Psoas muscle (tissue), 7 donors: ENCODE measurements at regions not wholly inside any gene's neighbourhood (a gene's known extent, or its start where the extent isn't known, plus 50 kb on each side); places are given as distances from the start of the nearest gene placed in this dataset.

Source experiments
- ATAC-seq, 4 donors: fragments of 200-7000 bp; cut with Tn5 transposase; one replicate each; pipeline ENCODE4 v1.9.1; 2020; ENCODE audit warnings: moderate library complexity in 3 of 4, mild to moderate bottlenecking in 2 of 4
- DNase-seq, 2 donors: peaks; one replicate each; pipeline ENCODE4 v3.0.0-alpha.2; 2020
- H3K27ac ChIP-seq: fragments of 200-600 bp; one replicate; pipeline ENCODE4 v1.8.0; 2022
- H3K27me3 ChIP-seq, 3 donors: fragments of 200-600 bp in 1 of 3; one replicate each; pipeline versions ENCODE4 v1.6.1 to v1.8.0; 2013 to 2022; ENCODE audit warnings: low read length in 2 of 3, mild to moderate bottlenecking in 2 of 3, moderate library complexity in 1 of 3; ENCODE audit not compliant: insufficient read depth in 3 of 3
- H3K36me3 ChIP-seq, 2 donors: fragments of 200-600 bp in 1 of 2; one replicate each; pipeline versions ENCODE4 v1.6.1 to v1.8.0; 2013 to 2022; ENCODE audit warnings: low read depth in 1 of 2, mild to moderate bottlenecking in 1 of 2, moderate library complexity in 1 of 2; ENCODE audit not compliant: insufficient read depth in 1 of 2
- H3K4me1 ChIP-seq: fragments of 200-600 bp; one replicate; pipeline ENCODE4 v1.8.0; 2022
- H3K4me3 ChIP-seq: fragments of 200-600 bp; one replicate; pipeline ENCODE4 v1.8.0; 2022; ENCODE audit warnings: mild to moderate bottlenecking
- H3K9me3 ChIP-seq: fragments of 200-600 bp; one replicate; pipeline ENCODE4 v1.8.0; 2022
- WGBS, 3 donors: extraction: QIAGEN DNeasy Blood & Tissue Kit; methylation state at CpG; one replicate each; pipeline versions ENCODE4 v1.1.6 to v1.1.7; 2013; 5-methylcytosine and 5-hydroxymethylcytosine counted together
- intact Hi-C, 2 donors: fragments of 100-400 bp; cut with DNase I; formaldehyde crosslinking; loops; one replicate each; pipeline versions ENCODE4 v1.11.0 to v1.14.2; 2022
- TF ChIP-seq, protein P1 (sequence below): fragments of 200-600 bp; IDR thresholded peaks from one replicate; pipeline ENCODE4 v1.8.0; 2022; ENCODE audit warnings: antibody characterized with exemption
- donor health status: healthy with polysubstance abuse.
- donor health status: DM: no; HTN: no; CAD: no; lungs with moderate emphysema.
- donor health status: Bipolar disorder and iron deficiency.
- donor health status: healthy.
- donor health status: DM: yes; HTN: yes; CAD: no.
- donor health status: DM: no; HTN: no; CAD: no.
- donor health status: DM: yes; HTN: yes; CAD: no.

DNA sequence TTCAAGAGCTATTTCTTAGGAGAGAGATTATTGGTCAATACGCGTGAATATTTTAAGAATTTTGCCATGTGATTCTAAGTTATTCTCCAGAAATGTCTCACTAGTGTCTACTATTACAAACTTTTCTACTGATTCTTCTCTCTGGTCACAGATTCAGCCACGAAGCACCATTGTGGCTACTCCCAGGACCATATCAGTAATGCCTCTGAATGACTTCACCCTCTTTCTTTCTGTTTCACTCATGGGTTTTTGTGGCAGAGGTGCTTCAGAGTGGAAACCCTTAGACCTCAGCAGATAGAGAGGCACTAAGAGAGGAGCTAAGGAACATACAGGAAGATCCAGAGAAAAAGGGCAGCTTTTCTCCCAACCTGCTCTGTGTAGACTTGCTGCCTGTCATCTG lies 211.3 kb downstream of the CBLN4 start:
- Histone ChIP-seq H3K9me3 (no peaks in the 10 kb centered on the region), H3K4me3 (no peak overlapping the region), H3K27ac (no peak overlapping the region), H3K27me3 (no peaks in the 10 kb centered on the region), H3K36me3 (no peaks in the 10 kb centered on the region), H3K4me1 (no peaks in the 10 kb centered on the region)
- no peak for DNase-seq
- WGBS, 3 donors = 77 to 84% (median 79%) methylated on average over 3 of the region's 3 CpGs
- TF ChIP-seq, protein P1, sequence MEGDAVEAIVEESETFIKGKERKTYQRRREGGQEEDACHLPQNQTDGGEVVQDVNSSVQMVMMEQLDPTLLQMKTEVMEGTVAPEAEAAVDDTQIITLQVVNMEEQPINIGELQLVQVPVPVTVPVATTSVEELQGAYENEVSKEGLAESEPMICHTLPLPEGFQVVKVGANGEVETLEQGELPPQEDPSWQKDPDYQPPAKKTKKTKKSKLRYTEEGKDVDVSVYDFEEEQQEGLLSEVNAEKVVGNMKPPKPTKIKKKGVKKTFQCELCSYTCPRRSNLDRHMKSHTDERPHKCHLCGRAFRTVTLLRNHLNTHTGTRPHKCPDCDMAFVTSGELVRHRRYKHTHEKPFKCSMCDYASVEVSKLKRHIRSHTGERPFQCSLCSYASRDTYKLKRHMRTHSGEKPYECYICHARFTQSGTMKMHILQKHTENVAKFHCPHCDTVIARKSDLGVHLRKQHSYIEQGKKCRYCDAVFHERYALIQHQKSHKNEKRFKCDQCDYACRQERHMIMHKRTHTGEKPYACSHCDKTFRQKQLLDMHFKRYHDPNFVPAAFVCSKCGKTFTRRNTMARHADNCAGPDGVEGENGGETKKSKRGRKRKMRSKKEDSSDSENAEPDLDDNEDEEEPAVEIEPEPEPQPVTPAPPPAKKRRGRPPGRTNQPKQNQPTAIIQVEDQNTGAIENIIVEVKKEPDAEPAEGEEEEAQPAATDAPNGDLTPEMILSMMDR = no peak
- intact Hi-C loops = no loop called here
- ATAC-seq = no peak

DNA sequence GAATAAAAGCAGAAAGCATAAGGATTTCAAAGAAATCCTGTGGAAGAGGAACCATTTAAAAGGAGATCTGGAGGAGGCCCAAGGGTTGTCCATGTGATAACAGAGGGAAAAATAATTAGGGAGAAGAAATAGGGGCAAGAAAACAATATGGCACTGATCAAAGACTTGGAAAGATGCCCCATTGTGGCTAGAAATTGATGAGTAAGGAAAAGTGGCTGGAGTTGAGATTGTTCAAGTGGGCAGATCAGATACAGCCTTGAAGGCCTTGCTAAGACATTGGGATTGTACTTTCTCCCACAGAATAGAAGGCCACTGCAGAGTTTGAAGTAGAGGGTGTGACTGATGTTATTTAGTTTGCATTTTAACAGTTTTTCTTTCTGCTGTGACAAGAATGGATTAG lies 213.3 kb downstream of the CBLN4 start:
- TF ChIP-seq, protein P1 = no peak
- Histone ChIP-seq H3K4me1 (no peaks in the 10 kb centered on the region), H3K27ac (no peak overlapping the region), H3K9me3 (no peaks in the 10 kb centered on the region), H3K27me3 (no peaks in the 10 kb centered on the region), H3K4me3 (no peak overlapping the region), H3K36me3 (no peaks in the 10 kb centered on the region)
- intact Hi-C loops = no loop called here
- ATAC-seq = no peak
- no peak for DNase-seq

DNA sequence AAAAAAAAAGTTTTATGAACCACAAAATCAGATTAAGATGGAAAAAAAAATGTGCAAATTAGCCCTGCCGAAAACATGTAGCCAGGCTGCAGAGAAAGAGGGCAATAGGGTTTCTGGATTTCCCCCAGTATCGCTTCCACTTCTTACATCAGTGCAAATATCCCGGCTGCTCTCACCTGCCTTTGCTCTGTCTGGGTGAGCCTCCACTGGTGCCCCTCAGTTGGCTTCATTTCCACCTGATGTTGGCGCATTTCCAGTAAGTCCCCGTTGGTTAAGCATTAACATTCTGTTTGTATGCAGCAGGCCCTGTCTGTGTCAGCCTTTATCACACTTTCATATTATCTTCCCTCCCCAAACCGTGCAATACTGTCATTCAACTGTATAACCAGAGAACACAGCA lies 215.1 kb downstream of the CBLN4 start:
- H3K27me3 ChIP-seq = no peaks in the 10 kb centered on the region
- H3K4me1 ChIP-seq = no peaks in the 10 kb centered on the region
- no peak overlapping the region for H3K4me3 ChIP-seq
- ATAC-seq (no peak), DNase-seq (no peak)
- no peak overlapping the region for H3K27ac ChIP-seq
- no peaks in the 10 kb centered on the region for H3K36me3 ChIP-seq
- TF ChIP-seq, protein P1 = no peak
- 50 to 62% (median 52%) methylated on average over 6 of the region's 6 CpGs for WGBS, 3 donors
- peaks cover 3% of the 10 kb centered on the region for H3K9me3 ChIP-seq
- intact Hi-C loops = no loop called here

DNA sequence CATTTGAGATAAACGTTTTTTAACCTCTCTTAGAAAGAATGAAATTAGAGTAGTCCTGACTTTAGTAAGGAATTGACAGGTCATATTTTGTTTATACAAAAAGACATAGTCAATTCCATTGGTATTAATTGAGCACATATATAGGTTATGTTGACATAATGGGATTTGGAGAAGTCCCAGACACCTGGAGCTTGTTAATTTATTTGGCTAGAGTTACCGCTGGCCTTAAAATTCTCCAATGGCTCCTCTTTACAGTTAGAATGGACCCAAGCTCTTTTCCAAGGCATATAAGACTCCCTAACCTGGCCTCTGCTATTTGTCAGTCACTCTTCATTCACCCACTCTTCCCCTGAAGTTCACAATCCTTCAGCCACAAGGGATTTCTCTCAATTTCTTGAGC lies 221.3 kb downstream of the CBLN4 start:
- no peak overlapping the region for H3K4me3 ChIP-seq
- 37 to 50% (median 44%) methylated on average over 2 of the region's 2 CpGs for WGBS, 3 donors
- intact Hi-C loops = no loop called here
- H3K27ac ChIP-seq = no peak overlapping the region
- H3K27me3 ChIP-seq = no peaks in the 10 kb centered on the region
- peaks cover 3% of the 10 kb centered on the region for H3K9me3 ChIP-seq
- H3K36me3 ChIP-seq = no peaks in the 10 kb centered on the region
- no peak for DNase-seq
- ATAC-seq = no peak
- TF ChIP-seq, protein P1 = no peak
- no peaks in the 10 kb centered on the region for H3K4me1 ChIP-seq

DNA sequence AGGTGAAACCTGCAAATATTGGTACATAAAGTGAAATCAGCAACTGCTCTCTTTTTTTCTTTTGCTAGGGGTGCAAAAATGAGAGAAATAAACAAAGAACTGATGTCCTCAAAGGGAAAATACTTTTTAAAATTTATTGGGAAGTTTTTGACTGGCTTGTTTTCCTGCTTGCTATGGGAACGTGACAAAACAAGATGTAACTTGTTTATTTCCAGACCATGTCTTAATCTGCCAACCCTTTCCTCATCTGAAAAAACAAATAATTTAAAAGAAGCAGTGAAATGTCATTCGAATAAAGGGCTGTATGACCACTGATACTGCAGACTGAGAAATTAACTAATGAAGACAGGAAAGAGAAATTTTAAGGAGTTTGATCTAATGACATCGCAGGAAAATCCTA lies 221.9 kb downstream of the CBLN4 start:
- intact Hi-C loops = no loop called here
- TF ChIP-seq, protein P1 = no peak
- no peak overlapping the region for H3K27ac ChIP-seq
- H3K36me3 ChIP-seq = no peaks in the 10 kb centered on the region
- H3K4me1 ChIP-seq = no peaks in the 10 kb centered on the region
- H3K27me3 ChIP-seq = no peaks in the 10 kb centered on the region
- peaks cover 3% of the 10 kb centered on the region for H3K9me3 ChIP-seq
- H3K4me3 ChIP-seq = no peak overlapping the region
- WGBS, 3 donors = 36 to 55% (median 42%) methylated on average over 3 of the region's 3 CpGs
- ATAC-seq = no peak
- no peak for DNase-seq
